ENCODE measurements at regions not wholly inside any gene's neighbourhood (a gene's known extent, or its start where the extent isn't known, plus 50 kb on each side); places are given as distances from the start of the nearest gene placed in this dataset.

DNA sequence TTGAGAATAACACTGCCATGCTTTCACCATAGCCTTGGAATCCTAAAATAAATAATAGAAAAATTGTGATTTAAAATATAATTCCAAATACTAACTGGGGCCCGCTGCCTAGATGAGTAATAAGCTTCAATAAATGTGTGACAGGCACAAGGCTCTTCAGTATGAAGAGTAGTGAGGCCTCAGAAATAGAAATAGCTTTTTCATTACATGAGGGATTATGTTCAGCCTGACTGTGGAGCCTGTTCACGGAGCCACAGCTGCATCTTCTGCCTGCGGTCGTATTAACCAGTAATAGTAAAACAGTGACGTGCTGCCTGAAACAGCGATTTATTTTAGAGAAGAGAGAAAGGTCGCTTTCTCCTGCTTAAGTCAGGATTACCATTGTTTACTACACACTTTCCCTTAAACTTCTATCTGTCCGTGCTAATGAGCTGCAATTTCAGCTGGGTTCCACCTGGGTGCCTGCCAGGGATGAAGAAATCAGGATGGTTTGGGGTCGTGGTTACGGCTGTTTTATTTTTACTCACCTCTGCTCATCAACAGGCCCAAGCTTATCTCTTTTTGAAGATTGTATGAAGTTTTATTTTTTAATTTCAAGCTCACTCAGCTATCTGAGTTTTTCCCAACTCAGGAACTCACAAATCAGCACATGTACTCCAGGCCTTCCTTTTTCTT is 284.9 kb upstream of the WWC1 start:
- DNase-seq (ENCODE audit: low read depth), result no peak
- no peak overlapping the region for H3K4me3 ChIP-seq (ENCODE audit: low read depth, low read length)
- TF ChIP-seq, protein P1, sequence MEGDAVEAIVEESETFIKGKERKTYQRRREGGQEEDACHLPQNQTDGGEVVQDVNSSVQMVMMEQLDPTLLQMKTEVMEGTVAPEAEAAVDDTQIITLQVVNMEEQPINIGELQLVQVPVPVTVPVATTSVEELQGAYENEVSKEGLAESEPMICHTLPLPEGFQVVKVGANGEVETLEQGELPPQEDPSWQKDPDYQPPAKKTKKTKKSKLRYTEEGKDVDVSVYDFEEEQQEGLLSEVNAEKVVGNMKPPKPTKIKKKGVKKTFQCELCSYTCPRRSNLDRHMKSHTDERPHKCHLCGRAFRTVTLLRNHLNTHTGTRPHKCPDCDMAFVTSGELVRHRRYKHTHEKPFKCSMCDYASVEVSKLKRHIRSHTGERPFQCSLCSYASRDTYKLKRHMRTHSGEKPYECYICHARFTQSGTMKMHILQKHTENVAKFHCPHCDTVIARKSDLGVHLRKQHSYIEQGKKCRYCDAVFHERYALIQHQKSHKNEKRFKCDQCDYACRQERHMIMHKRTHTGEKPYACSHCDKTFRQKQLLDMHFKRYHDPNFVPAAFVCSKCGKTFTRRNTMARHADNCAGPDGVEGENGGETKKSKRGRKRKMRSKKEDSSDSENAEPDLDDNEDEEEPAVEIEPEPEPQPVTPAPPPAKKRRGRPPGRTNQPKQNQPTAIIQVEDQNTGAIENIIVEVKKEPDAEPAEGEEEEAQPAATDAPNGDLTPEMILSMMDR (IDR thresholded peaks at IDR 0.05; ENCODE audit: insufficient read depth, low read length), result no peak

DNA sequence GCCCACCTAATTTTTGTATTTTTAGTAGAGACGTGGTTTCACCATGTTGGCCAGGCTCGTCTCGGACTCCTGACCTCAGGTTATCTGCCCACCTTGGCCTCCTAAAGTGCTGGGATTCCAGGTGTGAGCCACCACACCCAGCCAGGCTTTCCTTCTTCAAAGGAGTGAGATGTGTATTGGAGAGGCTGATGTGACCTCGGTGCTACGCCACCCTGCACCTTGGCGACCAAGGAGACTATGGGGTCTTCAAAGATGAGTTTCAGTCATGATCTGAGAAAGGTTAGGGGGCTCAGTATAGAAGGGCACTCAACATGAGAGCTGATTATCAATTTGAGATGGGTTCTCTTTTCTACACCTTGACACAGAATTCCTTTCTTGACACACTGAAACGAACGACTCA is 284.2 kb upstream of the WWC1 start:
- DNase-seq (ENCODE audit: low read depth), result no peak
- TF ChIP-seq, protein P1 (IDR thresholded peaks at IDR 0.05; ENCODE audit: insufficient read depth, low read length), result no peak
- H3K4me3 ChIP-seq (ENCODE audit: low read depth, low read length), result no peak overlapping the region

DNA sequence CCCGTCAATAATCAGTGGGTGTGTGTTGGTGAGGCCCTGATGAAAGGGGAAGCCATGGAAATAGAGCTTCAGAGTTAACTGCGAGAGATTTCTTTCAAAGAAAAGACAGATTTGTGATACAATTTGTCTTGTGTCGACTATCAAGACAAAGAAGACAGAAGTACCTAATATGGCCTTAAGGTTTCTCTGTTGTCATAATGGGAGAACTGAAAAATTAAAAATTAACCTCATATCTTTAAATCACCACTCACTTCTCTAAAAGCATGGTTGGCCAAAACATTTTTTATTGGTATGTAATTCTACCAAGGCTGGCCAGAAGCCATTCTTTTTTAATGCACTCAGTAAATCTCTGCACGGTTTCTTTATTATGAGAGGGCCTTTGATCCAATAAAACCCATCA is 282.9 kb upstream of the WWC1 start:
- TF ChIP-seq, protein P1 (IDR thresholded peaks at IDR 0.05; ENCODE audit: insufficient read depth, low read length), result no peak
- no peak for DNase-seq (ENCODE audit: low read depth)
- no peak overlapping the region for H3K4me3 ChIP-seq (ENCODE audit: low read depth, low read length)

DNA sequence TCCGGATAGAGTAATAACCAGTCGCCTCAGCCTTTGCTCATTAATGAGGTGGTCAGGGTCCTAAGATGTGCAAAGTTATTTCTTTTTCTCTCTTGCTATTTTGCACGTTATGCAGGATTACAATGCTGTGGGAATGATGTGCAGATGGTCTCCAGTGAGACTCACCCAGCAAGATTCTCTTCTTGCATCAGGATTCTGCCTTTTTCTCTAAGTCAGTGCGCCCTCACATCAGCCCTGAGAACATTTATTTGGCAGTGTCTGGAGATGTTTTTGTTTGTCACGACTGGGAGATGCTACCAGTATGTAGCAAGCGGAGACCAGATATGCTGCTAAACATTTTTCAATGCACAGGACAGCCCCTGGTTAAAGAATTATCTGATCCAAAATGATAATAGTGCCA is 280.3 kb upstream of the WWC1 start:
- no peak overlapping the region for H3K4me3 ChIP-seq (ENCODE audit: low read depth, low read length)
- TF ChIP-seq, protein P1 (IDR thresholded peaks at IDR 0.05; ENCODE audit: insufficient read depth, low read length), result no peak
- no peak for DNase-seq (ENCODE audit: low read depth)

DNA sequence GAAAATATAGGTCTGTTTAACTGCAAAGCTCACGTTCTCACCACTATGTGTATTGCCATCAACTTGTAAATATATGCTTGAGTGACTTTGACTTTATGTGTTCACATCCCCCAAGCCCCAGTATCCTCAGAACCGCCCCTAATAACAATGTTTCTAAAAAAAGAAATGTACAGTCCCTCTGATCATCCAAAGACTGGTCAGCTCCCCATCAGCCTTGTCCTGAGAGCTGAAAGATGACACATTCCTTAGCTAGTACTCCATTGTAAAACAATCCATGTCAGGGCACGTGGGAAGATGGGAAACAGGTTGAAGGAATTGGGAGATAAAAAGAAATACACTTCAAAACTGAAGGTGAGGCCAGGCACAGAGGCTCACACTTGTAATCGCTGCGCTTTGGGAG is 279.4 kb upstream of the WWC1 start:
- DNase-seq (ENCODE audit: low read depth), result no peak
- H3K4me3 ChIP-seq (ENCODE audit: low read depth, low read length), result no peak overlapping the region
- TF ChIP-seq, protein P1 (IDR thresholded peaks at IDR 0.05; ENCODE audit: insufficient read depth, low read length), result no peak

DNA sequence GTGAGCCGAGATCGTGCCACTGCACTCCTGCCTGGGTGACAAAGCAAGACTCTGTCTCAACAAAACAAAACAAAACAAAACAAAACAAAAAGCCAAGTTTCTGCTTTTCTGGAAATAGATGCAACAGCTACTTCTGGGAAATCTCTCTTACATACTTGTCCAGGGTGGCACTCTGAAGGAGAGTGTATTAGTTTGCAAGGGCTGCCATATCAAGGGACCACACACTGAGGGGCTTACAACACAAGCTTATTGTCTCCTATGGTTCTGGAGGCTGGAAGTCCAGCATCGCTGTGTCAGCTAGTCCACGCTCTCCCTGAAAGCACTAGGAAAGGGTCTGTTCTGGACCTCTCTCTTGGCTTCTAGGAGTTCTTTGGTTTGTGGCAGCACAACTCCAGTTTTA is 277.9 kb upstream of the WWC1 start:
- H3K4me3 ChIP-seq (ENCODE audit: low read depth, low read length), result no peak overlapping the region
- TF ChIP-seq, protein P1 (IDR thresholded peaks at IDR 0.05; ENCODE audit: insufficient read depth, low read length), result no peak

More for the DNA sequence above, 277.9 kb upstream of the WWC1 start:
- DNase-seq (ENCODE audit: low read depth), result no peak
